HG02623 (cell line): ENCODE measurements at regions not wholly inside any gene's neighbourhood (a gene's known extent, or its start where the extent isn't known, plus 50 kb on each side); places are given as distances from the start of the nearest gene placed in this dataset.
"Not testable (repeated sequence)": the region's sequence is repeated elsewhere in the genome, so short reads cannot be mapped to it uniquely, and the experiment has no call there.

Source experiments
- ATAC-seq: cut with Tn5 transposase; IDR thresholded peaks from one replicate; pipeline ENCODE4 v1.9.1; 2021; ENCODE audit warnings: moderate library complexity; ENCODE audit not compliant: unreplicated experiment

- ATAC-seq = no peak
Measured at GRCh38 chr4:126853715-126854114, 779.0 kb upstream of the INTU start.

- no peak for ATAC-seq
Measured at GRCh38 chr4:126856906-126857305, 775.9 kb upstream of the INTU start.

- no peak for ATAC-seq
Measured at GRCh38 chr4:126859314-126859713, 773.4 kb upstream of the INTU start.

GRCh38 chr4:126859872-126860271 lies 772.9 kb upstream of the INTU start:
- ATAC-seq = no peak

- no peak for ATAC-seq
Measured at GRCh38 chr4:126860308-126860707, 772.4 kb upstream of the INTU start.

- ATAC-seq = no peak
Measured at GRCh38 chr4:126869967-126870366, 762.8 kb upstream of the INTU start.

- no peak for ATAC-seq
Measured at GRCh38 chr4:126871810-126872209, 760.9 kb upstream of the INTU start.

DNA sequence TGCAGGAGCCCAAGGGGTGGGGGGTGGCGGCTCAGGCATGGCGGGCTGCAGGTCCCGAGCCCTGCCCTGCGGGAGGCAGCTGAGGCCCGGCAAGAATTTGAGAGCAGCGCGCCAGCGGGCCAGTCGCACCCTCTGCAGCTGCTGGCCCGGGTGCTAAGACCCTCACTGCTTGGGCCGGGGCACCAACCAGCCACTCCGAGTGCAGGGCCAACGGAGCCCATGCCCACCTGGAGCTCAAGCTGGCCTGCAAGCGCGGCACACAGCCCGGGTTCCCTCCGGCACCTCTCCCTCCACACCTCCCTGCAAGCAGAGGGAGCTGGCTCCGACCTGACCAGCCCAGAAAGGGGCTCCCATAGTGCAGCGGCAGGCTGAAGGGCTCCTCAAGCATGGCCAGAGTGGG lies 758.2 kb upstream of the INTU start:
- no peak for ATAC-seq

- ATAC-seq = no peak
Measured at GRCh38 chr4:126888968-126889367, 743.8 kb upstream of the INTU start.

DNA sequence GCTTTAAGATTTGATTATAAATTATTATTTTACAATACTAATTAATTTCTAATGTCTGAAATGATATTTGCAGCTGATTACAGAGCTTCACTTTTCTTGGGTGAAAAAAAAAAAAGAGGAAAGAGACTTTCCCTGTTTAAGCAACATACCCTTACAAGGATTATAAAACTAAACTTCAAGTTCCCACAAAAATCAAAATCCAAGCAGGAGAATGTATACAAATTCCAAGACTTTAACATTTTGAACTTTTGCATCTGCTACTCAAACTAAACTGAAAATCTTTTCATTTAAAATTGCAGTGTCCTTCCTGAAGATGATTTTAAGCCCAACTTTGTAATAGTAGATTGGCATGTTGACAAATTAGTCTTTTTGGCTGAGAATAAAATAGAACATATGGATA lies 742.4 kb upstream of the INTU start:
- no peak for ATAC-seq

GRCh38 chr4:126890994-126891393 lies 741.8 kb upstream of the INTU start:
- no peak for ATAC-seq

GRCh38 chr4:126894963-126895362 lies 737.8 kb upstream of the INTU start:
- no peak for ATAC-seq

DNA sequence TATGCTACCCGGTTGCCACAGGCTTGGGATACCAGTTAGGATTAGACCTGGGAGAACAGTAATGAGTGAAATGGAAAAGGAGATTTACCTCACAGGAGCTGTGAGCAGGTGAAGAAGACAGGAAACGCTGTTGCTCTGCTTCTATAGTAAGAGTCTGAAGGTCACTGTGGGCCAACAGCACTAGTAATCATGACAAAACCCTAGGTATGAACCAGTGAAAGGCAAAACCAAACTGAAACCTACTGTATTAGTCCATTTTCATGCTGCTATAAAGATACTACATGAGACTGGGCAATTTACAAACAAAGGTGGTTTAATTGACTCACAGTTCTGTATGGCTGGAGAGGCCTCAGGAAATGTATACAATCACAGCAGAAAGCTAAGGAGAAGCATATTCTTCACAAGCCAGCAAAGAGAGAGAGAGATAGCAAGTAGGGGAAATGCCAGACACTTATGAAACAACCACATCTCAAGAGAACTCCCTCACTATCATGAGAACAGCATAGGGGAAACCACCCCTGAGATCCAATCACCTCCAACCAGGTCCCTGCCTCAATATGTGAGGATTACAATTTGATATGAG lies 736.7 kb upstream of the INTU start:
- no peak for ATAC-seq

DNA sequence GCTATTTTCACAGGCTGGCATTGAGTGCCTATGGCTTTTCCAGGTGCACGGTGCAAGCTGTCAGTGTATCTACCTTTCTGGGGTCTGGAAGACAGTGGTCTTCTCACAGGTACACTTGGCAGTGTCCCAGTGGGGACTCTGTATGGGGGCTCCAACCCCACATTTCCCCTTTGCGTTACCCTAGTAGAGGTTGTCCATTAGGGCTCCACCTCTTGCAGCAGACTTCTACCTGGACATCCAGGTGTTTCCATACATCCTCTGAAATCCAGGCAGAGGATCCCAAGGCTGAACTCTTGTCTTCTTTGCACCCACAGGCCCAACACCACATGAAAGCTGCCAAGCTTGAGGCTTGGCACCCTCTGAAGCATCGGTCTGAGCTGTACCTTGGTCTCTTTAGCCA lies 735.7 kb upstream of the INTU start:
- ATAC-seq = no peak

GRCh38 chr4:126898815-126899214 lies 733.9 kb upstream of the INTU start:
- no peak for ATAC-seq

- ATAC-seq = no peak
Measured at GRCh38 chr4:126899331-126899801, 733.4 kb upstream of the INTU start.

DNA sequence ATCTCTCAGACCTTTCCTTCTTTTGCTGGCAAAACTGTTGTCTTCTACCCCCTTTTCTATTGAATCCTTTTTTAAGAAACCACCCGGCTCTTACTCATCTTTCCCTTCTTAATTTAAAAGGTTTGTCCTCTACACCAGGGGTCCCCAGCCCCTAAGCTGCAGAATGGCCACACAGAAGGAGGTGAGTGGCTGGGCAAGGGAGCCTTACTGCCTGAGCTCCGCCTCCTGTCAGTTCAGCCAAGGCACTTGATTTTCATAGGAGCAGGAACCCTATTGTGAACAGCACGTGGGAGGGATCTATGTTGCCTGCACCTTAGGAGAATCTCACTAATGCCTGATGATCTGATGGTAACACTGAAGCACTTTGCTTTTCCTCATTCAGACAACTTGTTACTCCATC lies 726.3 kb upstream of the INTU start:
- ATAC-seq = no peak

DNA sequence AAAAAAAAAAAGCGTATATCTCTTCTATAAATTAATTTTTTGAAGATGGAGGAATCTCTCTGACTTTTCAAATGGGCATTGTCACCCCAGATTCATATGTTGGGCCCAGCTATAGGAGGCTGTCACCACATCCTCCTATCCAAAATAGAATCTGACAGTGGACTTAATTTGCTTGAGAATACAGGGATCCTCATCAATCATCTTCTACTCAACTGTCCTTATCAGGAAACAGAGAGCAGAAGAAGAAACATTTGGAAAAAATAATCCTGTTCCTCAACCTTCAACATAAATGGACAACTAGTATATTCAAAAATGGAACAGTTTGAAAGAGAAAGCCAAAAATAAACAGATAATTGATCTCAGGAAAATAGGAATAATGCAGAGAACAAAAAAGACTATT lies 725.4 kb upstream of the INTU start:
- ATAC-seq = no peak

- ATAC-seq = no peak
Measured at GRCh38 chr4:126916049-126916625, 716.6 kb upstream of the INTU start.

GRCh38 chr4:126916626-126917140 lies 716.1 kb upstream of the INTU start:
- no peak for ATAC-seq

DNA sequence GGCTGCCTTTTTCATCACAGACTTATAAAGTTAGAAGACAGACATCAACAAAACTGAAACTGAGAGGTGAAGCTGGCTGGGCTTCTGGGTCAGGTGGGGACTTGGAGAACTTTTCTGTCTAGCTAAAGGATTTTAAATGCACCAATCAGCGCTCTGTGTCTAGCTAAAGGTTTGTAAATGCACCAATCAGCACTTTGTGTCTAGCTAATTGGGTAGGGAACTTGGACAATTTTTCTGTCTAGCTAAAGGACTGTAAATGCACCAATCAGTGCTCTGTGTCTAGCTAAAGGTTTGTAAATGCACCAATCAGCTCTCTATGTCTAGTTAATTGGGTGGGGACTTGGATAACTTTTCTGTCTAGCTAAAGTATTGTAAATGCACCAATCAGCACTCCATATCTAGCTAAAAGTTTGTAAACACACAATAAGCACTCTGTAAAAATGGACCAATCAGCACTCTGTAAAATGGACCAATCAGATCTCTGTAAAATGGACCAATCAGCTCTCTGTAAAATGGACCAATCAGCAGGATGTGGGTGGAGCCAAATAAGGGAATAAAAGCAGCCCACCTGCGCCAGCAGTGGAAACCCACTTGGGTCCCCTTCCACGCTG lies 710.3 kb upstream of the INTU start:
- ATAC-seq = not testable (repeated sequence)

GRCh38 chr4:126924237-126924636 lies 708.5 kb upstream of the INTU start:
- no peak for ATAC-seq
